Activated naive CD4-positive, alpha-beta T cell treated with anti-CD3 and anti-CD28 coated beads for 36 hours (primary cell): ENCODE measurements at regions not wholly inside any gene's neighbourhood (a gene's known extent, or its start where the extent isn't known, plus 50 kb on each side); places are given as distances from the start of the nearest gene placed in this dataset.

Experiments used
- CTCF ChIA-PET: fragments of 350-600 bp; sonication (Branson Sonifier 250); formaldehyde crosslinking; loops from one replicate; lab custom pipeline; 2021; ENCODE audit warnings: antibody characterized with exemption; lab: Charles Lee
- DNase-seq: peaks from one replicate; pipeline ENCODE4 v3.0.0-alpha.2; 2020
- H3K27ac Mint-ChIP-seq: one replicate; pipeline ENCODE4 v1.8.0; 2021; ENCODE audit warnings: mild to moderate bottlenecking, mixed read lengths
- H3K27me3 Mint-ChIP-seq: one replicate; pipeline ENCODE4 v1.8.0; 2021; ENCODE audit warnings: low read depth, mixed read lengths
- H3K36me3 Mint-ChIP-seq: one replicate; pipeline ENCODE4 v1.8.0; 2021; ENCODE audit warnings: low read depth, mixed read lengths
- H3K4me1 Mint-ChIP-seq: one replicate; pipeline ENCODE4 v1.8.0; 2021; ENCODE audit warnings: low read depth, mixed read lengths
- H3K4me3 Mint-ChIP-seq: one replicate; pipeline ENCODE4 v1.8.0; 2021; ENCODE audit warnings: mild to moderate bottlenecking, moderate library complexity, mixed read lengths
- H3K9me3 Mint-ChIP-seq: one replicate; pipeline ENCODE4 v1.8.0; 2021; ENCODE audit warnings: mixed read lengths
- intact Hi-C: fragments of 100-400 bp; cut with micrococcal nuclease; formaldehyde crosslinking; loops from one replicate; pipeline ENCODE4 v1.15.1; 2023

DNA sequence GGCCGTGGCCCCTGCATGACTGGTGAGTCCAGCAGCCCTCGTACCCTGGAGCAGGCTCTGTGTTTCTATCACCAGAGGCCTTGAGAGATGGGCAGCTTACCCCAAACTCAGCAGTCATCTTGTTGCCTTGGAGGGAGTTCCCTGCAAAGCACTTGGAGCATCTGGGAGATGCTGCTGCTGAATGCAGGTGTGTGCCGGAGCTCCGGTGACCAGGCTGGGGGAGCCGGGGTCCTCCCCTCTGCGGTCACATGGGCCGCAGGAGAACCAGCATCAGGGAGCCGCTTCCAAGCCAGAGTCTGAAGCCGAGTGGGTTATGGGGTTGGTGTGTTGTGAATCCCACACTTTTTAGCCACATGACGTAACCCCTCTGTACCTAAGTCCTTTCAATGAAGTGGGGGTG, 82.8 kb downstream of the TEX29 start:
- intact Hi-C loops = loop anchor here (5.0 kb wide), 1 partner anchor 181 kb away; no protein-coding TSS in a partner anchor
- Mint-ChIP-seq H3K9me3 (no peaks in the 10 kb centered on the region), H3K27ac (no peak overlapping the region), H3K4me1 (no peaks in the 10 kb centered on the region), H3K27me3 (no peaks in the 10 kb centered on the region), H3K36me3 (no peaks in the 10 kb centered on the region), H3K4me3 (no peak overlapping the region)
- CTCF ChIA-PET = no interaction called here
- no peak for DNase-seq

DNA sequence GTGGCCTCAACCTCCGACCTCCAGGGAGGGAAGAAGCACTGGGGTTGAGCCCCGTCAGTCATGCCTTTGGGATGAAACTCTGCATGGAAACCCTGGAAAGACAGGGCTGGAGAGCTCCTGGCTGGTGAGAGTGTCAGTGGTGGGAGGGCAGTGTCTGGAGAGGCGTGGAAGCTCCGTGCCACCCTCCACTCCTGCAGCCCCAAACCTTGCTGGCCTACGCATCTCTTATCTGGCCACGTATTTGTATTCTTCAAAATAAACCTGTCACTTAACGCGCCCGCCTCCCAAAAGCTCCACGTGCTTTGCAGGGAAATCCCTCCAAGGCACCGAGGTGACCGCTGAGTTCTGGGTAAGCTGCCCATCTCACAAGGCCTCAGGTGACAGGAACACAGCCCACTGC, 84.3 kb downstream of the TEX29 start:
- intact Hi-C loops = loop anchor here (5.0 kb wide), 1 partner anchor 182 kb away; no protein-coding TSS in a partner anchor

DNA sequence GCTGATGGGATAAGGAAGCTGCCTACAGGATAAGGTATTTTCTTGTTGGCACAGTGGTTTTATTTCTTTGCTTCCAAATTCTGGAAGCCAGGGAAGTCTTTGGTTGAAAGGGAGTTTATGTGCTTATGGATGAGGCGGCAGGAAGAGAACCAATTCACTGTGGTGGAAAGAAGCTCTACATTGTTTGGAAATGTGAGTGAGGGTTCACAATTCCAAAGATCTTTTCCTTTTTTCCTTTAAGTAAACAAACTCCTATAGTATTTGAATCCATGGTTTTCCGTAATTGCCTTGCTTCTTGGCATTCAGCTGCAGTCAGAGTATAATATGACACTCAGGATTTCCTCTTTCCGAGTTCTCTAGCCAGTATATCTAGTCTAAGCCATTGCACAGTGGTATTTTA, 86.2 kb downstream of the TEX29 start:
- Mint-ChIP-seq H3K27me3 (peaks cover under 1% of the 10 kb centered on the region), H3K36me3 (no peaks in the 10 kb centered on the region), H3K9me3 (no peaks in the 10 kb centered on the region), H3K27ac (no peak overlapping the region), H3K4me1 (no peaks in the 10 kb centered on the region), H3K4me3 (no peak overlapping the region)
- CTCF ChIA-PET = interaction anchor here (0.6 kb wide), 1 partner anchor 1010 kb away, joined by 8 read pairs; no protein-coding TSS in a partner anchor
- no peak for DNase-seq
- intact Hi-C loops = no loop called here

More for the DNA sequence above, 84.3 kb downstream of the TEX29 start:
- no peak for DNase-seq
- Mint-ChIP-seq H3K9me3 (no peaks in the 10 kb centered on the region), H3K4me3 (no peak overlapping the region), H3K4me1 (no peaks in the 10 kb centered on the region), H3K36me3 (no peaks in the 10 kb centered on the region), H3K27ac (no peak overlapping the region), H3K27me3 (no peaks in the 10 kb centered on the region)
- CTCF ChIA-PET = interaction anchor here (0.6 to 0.7 kb wide), 2 partner anchors 70 to 72 kb away, joined by 4 read pairs; no protein-coding TSS in a partner anchor

DNA sequence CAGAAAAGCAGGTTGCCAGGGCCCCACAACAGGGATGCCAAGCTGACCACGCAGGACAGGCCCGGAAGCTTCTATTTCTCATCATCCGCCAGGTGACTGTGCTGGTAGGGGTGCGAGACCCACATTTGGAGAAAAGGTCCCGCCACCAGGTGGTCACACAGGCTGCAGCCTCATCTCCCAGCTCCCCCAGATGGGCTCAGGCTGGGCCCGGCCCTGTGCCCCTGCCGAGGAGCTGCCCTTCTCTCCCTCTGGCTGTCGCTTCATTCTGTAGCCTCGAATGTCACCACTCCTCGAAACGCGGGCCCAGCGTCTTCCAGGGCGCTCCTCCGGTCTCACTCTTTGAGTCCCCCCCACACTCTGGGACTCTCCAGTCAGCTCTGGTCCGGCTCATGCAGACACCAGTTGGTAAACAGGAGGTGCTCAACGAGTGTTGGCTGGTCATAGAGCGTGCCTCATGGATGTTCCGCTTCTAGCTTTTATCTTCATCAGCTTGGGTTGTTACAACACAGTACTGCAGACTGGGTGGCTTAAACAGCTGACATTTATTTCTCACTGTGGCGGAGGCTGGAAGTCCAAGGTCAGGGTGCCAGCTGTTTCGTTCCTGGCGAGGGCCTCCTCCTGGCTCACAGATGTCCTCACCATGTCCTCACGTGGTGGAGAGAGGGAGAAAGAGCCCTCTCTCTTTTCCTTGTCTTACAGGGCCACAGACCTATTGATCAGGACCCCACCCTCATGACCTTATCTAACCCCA, 87.1 kb downstream of the TEX29 start:
- H3K27ac Mint-ChIP-seq = no peak overlapping the region
- no peak for DNase-seq
- no peak overlapping the region for H3K4me3 Mint-ChIP-seq
- no peaks in the 10 kb centered on the region for H3K36me3 Mint-ChIP-seq
- CTCF ChIA-PET = interaction anchor here (0.6 kb wide), 2 partner anchors 50 to 1009 kb away, joined by 3 to 8 read pairs; no protein-coding TSS in a partner anchor
- no peaks in the 10 kb centered on the region for H3K4me1 Mint-ChIP-seq
- H3K27me3 Mint-ChIP-seq = peaks cover 9% of the 10 kb centered on the region
- intact Hi-C loops = no loop called here
- H3K9me3 Mint-ChIP-seq = no peaks in the 10 kb centered on the region

DNA sequence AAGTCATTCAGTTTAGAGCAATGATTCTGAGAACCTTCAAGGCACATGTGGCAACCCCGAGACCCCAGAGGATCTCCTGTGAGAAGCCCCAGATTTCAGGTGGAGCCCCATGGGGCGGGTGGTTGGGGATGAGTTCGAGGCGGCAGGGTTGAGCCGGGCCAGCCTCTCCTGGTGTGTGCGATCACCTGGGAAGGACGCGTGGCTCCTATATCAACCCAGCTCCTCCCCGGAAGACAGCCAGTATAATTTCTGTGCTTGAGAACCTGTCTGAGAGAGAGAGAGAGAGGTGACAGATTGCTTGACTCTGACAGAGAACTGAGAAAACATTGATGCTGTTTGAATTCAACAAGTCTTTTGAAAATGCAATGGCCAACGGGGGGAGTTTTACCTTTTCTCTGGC, 89.0 kb downstream of the TEX29 start:
- Mint-ChIP-seq H3K36me3 (no peaks in the 10 kb centered on the region), H3K9me3 (no peaks in the 10 kb centered on the region), H3K27ac (no peak overlapping the region), H3K4me3 (no peak overlapping the region), H3K4me1 (no peaks in the 10 kb centered on the region), H3K27me3 (peaks cover 10% of the 10 kb centered on the region)
- intact Hi-C loops = no loop called here
- no peak for DNase-seq
- CTCF ChIA-PET = no interaction called here

DNA sequence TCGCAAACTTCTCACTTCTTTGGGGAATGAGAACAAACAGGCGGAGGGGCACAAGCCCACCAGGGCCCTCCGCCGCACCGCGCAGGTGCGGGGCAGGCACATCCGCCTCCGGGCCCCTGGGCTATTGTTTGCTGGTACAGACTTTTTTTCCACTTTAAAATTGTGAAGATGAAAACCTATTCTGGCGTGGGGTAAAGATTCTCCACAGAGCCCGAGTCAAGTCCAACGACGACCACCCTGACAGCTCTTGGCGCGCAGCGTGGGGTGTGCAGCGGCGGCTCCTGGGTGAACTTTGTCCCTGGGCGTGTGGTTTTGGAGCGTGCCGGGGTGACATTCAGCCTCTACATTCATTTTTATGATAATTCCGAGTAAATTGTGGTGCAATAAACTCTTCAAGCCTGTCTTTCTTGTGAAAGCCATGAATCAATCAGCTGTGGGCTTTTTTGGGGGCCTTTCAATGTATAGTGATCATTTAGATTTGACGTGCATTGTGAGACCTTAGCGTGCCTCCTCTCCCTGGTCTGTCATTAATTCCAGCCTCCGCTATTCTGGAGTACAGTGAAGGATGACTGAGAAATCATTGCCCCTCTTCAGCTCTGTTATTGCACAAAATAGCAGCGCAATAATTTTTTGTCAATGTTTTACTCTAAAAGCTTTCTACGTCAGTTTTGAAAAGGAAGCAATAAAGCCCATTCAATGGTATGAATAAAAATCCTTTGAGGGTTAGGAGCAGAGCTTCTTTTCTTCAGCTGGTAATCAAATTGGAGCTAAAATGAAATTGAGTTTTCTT, 90.0 kb downstream of the TEX29 start:
- DNase-seq = no peak
- H3K27me3 Mint-ChIP-seq = peaks cover 10% of the 10 kb centered on the region
- H3K4me3 Mint-ChIP-seq = no peak overlapping the region
- intact Hi-C loops = no loop called here
- H3K27ac Mint-ChIP-seq = no peak overlapping the region
- H3K4me1 Mint-ChIP-seq = no peaks in the 10 kb centered on the region
- no peaks in the 10 kb centered on the region for H3K36me3 Mint-ChIP-seq
- H3K9me3 Mint-ChIP-seq = no peaks in the 10 kb centered on the region
- CTCF ChIA-PET = interaction anchor here (1.3 kb wide), 1 partner anchor 1033 kb away, joined by 3 read pairs; no protein-coding TSS in a partner anchor

DNA sequence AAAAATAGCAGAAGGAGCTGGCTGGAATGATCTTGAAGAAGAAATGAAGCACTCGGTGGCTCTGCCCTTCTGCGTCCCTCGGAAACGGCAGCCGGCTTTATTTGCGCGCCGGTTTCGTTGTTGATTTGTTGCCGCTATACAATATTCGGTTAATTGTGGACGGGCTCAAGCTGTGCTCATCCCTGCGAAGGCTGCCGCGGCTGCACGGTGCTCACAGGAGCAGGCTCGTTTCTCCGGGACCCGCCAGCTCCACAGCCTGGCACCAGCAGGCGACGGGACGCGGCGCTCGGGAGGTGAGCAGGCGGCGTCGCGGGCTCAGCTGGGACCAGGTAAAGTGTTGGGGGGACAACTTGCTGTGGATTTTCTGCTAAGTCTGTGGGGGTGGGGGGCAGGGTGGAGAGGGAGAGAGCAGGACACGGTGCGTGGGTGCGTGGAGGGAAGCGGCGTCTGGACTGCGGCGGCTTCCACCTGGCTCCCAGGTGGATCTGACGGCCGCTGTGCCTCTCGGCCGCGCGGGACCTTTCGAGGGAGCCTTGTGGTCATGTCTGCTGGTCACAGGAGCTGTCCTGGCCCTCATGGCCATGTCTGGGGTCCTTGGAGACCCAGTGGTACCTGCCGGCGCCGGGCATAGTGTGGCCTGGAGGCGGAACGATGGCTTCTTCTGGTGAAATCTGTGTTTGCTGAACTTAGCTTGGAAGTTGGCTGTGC, 90.9 kb downstream of the TEX29 start:
- Mint-ChIP-seq H3K27ac (no peak overlapping the region), H3K36me3 (no peaks in the 10 kb centered on the region), H3K4me1 (no peaks in the 10 kb centered on the region), H3K27me3 (peaks cover 10% of the 10 kb centered on the region), H3K4me3 (no peak overlapping the region), H3K9me3 (no peaks in the 10 kb centered on the region)
- DNase-seq = no peak
- intact Hi-C loops = no loop called here
- CTCF ChIA-PET = interaction anchor here (1.3 kb wide), 1 partner anchor 1033 kb away, joined by 3 read pairs; no protein-coding TSS in a partner anchor

DNA sequence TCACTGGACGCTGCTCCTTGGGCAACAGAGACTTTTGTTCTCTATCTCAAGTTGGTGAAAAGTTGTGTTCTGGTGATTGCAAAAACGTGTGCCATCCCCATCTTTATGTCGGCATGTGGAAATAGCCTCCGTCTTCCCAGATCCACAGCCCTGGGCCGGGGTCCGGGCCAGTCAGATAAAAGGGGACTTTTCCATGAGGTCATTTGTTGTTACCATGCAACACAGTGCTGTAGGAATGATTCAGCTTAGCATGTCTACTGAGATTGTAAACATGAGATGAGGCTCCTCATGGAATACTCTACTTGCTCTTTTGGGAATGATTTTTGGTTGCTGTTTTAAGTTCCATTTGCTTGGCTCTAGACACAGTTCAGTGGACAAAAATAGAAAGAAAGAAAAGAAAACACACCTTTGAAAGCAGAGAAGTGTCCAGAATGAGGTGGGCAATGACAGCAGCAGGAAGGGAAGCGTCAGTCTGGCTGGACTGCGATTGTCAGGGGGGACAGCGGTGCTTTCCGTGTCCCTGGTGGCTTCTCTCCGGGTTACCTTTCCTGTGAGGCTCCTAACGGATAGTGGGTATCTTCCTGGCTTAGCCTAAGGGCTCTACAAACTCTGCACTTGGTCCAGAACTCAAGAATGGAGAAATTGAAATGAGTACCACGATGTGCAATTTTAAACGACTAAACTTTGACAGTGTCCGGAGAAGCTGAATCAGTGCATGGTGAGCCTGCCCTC, 91.6 kb downstream of the TEX29 start:
- DNase-seq = no peak
- Mint-ChIP-seq H3K4me1 (no peaks in the 10 kb centered on the region), H3K36me3 (no peaks in the 10 kb centered on the region), H3K27ac (no peak overlapping the region), H3K9me3 (no peaks in the 10 kb centered on the region), H3K27me3 (peaks cover 10% of the 10 kb centered on the region), H3K4me3 (no peak overlapping the region)
- intact Hi-C loops = no loop called here
- CTCF ChIA-PET = no interaction called here

GRCh38 chr13:111413407-111414187, 93.2 kb downstream of the TEX29 start:
- Mint-ChIP-seq H3K27ac (no peak overlapping the region), H3K4me1 (no peaks in the 10 kb centered on the region), H3K4me3 (no peak overlapping the region), H3K27me3 (peaks cover 10% of the 10 kb centered on the region), H3K9me3 (no peaks in the 10 kb centered on the region), H3K36me3 (no peaks in the 10 kb centered on the region)
- CTCF ChIA-PET = no interaction called here
- no peak for DNase-seq
- intact Hi-C loops = no loop called here

- no peaks in the 10 kb centered on the region for H3K36me3 Mint-ChIP-seq
- no peaks in the 10 kb centered on the region for H3K4me1 Mint-ChIP-seq
- CTCF ChIA-PET = interaction anchor here (1.1 kb wide), 2 partner anchors 14 to 46 kb away, joined by 3 read pairs; no protein-coding TSS in a partner anchor
- intact Hi-C loops = no loop called here
- no peak for DNase-seq
- no peak overlapping the region for H3K27ac Mint-ChIP-seq
- no peak overlapping the region for H3K4me3 Mint-ChIP-seq
- peaks cover 10% of the 10 kb centered on the region for H3K27me3 Mint-ChIP-seq
- no peaks in the 10 kb centered on the region for H3K9me3 Mint-ChIP-seq
These were observed 93.9 kb downstream of the TEX29 start for GRCh38 chr13:111414341-111414740.

- no peak overlapping the region for H3K27ac Mint-ChIP-seq
- CTCF ChIA-PET = interaction anchor here (1.1 kb wide), 2 partner anchors 13 to 45 kb away, joined by 3 read pairs; no protein-coding TSS in a partner anchor
These were observed 94.8 kb downstream of the TEX29 start for GRCh38 chr13:111415246-111415645.

More at GRCh38 chr13:111415246-111415645, 94.8 kb downstream of the TEX29 start:
- no peak for DNase-seq
- Mint-ChIP-seq H3K9me3 (no peaks in the 10 kb centered on the region), H3K36me3 (no peaks in the 10 kb centered on the region), H3K4me1 (no peaks in the 10 kb centered on the region), H3K4me3 (no peak overlapping the region), H3K27me3 (peaks cover 10% of the 10 kb centered on the region)
- intact Hi-C loops = no loop called here
